Lung (tissue), 11 donors: ENCODE measurements at regions not wholly inside any gene's neighbourhood (a gene's known extent, or its start where the extent isn't known, plus 50 kb on each side); places are given as distances from the start of the nearest gene placed in this dataset.

Source experiments
- ATAC-seq: fragments of 200-7000 bp; cut with Tn5 transposase; one replicate; pipeline ENCODE4 v1.9.1; 2020; ENCODE audit warnings: moderate number of reproducible peaks; ENCODE audit not compliant: insufficient read depth, low FRiP score
- DNase-seq, 3 donors: peaks; one replicate each; pipeline ENCODE4 v3.0.0-alpha.2; 2013 to 2017
- H3K27ac ChIP-seq, 2 donors: one replicate each; pipeline ENCODE4 v1.5.1; 2013; ENCODE audit warnings: mild to moderate bottlenecking in 2 of 2, moderate library complexity in 2 of 2, control low read depth in 1 of 2, inconsistent platforms in 1 of 2, low read depth in 1 of 2, low read length in 1 of 2
- H3K27me3 ChIP-seq, 3 donors: one replicate each; pipeline ENCODE4 v1.5.1; 2013; ENCODE audit warnings: low read length in 2 of 3; ENCODE audit not compliant: control insufficient read depth in 3 of 3, insufficient read depth in 3 of 3
- H3K36me3 ChIP-seq, 4 donors: one replicate each; pipeline ENCODE4 v1.5.1; 2013; ENCODE audit warnings: low read length in 4 of 4, mild to moderate bottlenecking in 1 of 4, moderate library complexity in 1 of 4; ENCODE audit not compliant: control insufficient read depth in 4 of 4, insufficient read depth in 4 of 4
- H3K4me1 ChIP-seq, 5 donors: one replicate each; pipeline ENCODE4 v1.5.1; 2013; ENCODE audit warnings: low read length in 5 of 5, mild to moderate bottlenecking in 2 of 5, moderate library complexity in 1 of 5; ENCODE audit not compliant: control insufficient read depth in 5 of 5, insufficient read depth in 5 of 5
- H3K4me3 ChIP-seq: one replicate; pipeline ENCODE4 v1.5.1; 2013; ENCODE audit warnings: mild to moderate bottlenecking, control low read depth, moderate library complexity
- H3K9ac ChIP-seq, 2 donors: one replicate each; pipeline ENCODE4 v1.5.1; 2013; ENCODE audit warnings: low read length in 2 of 2, control low read depth in 1 of 2; ENCODE audit not compliant: insufficient read depth in 1 of 2
- H3K9me3 ChIP-seq, 4 donors: one replicate each; pipeline ENCODE4 v1.5.1; 2013; ENCODE audit warnings: low read length in 3 of 4, mild to moderate bottlenecking in 1 of 4, moderate library complexity in 1 of 4; ENCODE audit not compliant: control insufficient read depth in 4 of 4, insufficient read depth in 3 of 4
- CTCF ChIP-seq: IDR thresholded peaks from 2 replicates; pipeline ENCODE4 v1.5.1; 2012; ENCODE audit warnings: mild to moderate bottlenecking; ENCODE audit errors: control extremely low read depth, extremely low read depth
- WGBS, 2 donors: extraction: QIAGEN DNeasy Blood & Tissue Kit; methylation state at CpG; one replicate each; pipeline ENCODE4 v1.1.7; 2013; 5-methylcytosine and 5-hydroxymethylcytosine counted together
- donor health status: control.
- donor health status: control.
- donor health status: Bipolar disorder and iron deficiency.
- donor health status: healthy.
- donor health status: DM: yes; HTN: yes; CAD: no.

GRCh38 chr2:145366341-145366740 is 846.4 kb upstream of the ZEB2 start:
- no peak overlapping the region for H3K9ac ChIP-seq
- H3K27ac ChIP-seq = no peak overlapping the region
- no peak overlapping the region for H3K4me3 ChIP-seq
- DNase-seq = no peak
- TF ChIP-seq CTCF = no peak
- no peaks in the 10 kb centered on the region for H3K4me1 ChIP-seq
- H3K36me3 ChIP-seq = no peaks in the 10 kb centered on the region
- no peaks in the 10 kb centered on the region for H3K27me3 ChIP-seq
- no peak for ATAC-seq
- H3K9me3 ChIP-seq = no peaks in the 10 kb centered on the region

- Histone ChIP-seq H3K4me1 (peaks cover 0 to 9% (median 0%) of the 10 kb centered on the region in 5 donors), H3K9me3 (no peaks in the 10 kb centered on the region), H3K27me3 (no peaks in the 10 kb centered on the region), H3K4me3 (no peak overlapping the region), H3K36me3 (no peaks in the 10 kb centered on the region), H3K27ac (no peak overlapping the region), H3K9ac (no peak overlapping the region)
- ATAC-seq = no peak
- WGBS, 2 donors = 87 to 93% methylated on average over 7 of the region's 7 CpGs
- peak in 2 of 3 donors; percentile 29 to 31 for DNase-seq
- no peak for TF ChIP-seq CTCF
Observed at GRCh38 chr2:145360129-145360790, 840.3 kb upstream of the ZEB2 start.

GRCh38 chr2:145359561-145359960 is 839.6 kb upstream of the ZEB2 start:
- no peak overlapping the region for H3K27ac ChIP-seq
- 84 to 89% methylated on average over 3 of the region's 3 CpGs for WGBS, 2 donors
- H3K36me3 ChIP-seq = no peaks in the 10 kb centered on the region
- H3K4me1 ChIP-seq = peaks cover 0 to 9% (median 0%) of the 10 kb centered on the region in 5 donors
- DNase-seq (peak; percentile 68 to 85 (median 79)), ATAC-seq (no peak)
- H3K4me3 ChIP-seq = no peak overlapping the region
- H3K27me3 ChIP-seq = no peaks in the 10 kb centered on the region
- no peak for TF ChIP-seq CTCF
- no peaks in the 10 kb centered on the region for H3K9me3 ChIP-seq
- H3K9ac ChIP-seq = no peak overlapping the region

- Histone ChIP-seq H3K4me3 (no peak overlapping the region), H3K36me3 (no peaks in the 10 kb centered on the region), H3K27ac (no peak overlapping the region), H3K27me3 (no peaks in the 10 kb centered on the region), H3K4me1 (peaks cover 0 to 9% (median 0%) of the 10 kb centered on the region in 5 donors), H3K9ac (no peak overlapping the region), H3K9me3 (no peaks in the 10 kb centered on the region)
- DNase-seq = no peak
- ATAC-seq = no peak
- TF ChIP-seq CTCF = no peak
Observed at GRCh38 chr2:145356056-145356455, 836.1 kb upstream of the ZEB2 start.
